ENCODE measurements at regions not wholly inside any gene's neighbourhood (a gene's known extent, or its start where the extent isn't known, plus 50 kb on each side); places are given as distances from the start of the nearest gene placed in this dataset.

- Histone ChIP-seq H4K8ac (ENCODE audit: low read depth in 2 of 2, low read length in 2 of 2) (no peak overlapping the region), H2AK5ac (ENCODE audit: low read depth, low read length) (no peak overlapping the region), H3K56ac (ENCODE audit: extremely low read depth, insufficient read depth, low read length) (no peak overlapping the region), H3K14ac (replicated peaks; ENCODE audit: low read depth, low read length) (no peak overlapping the region), H3K23ac (ENCODE audit: low read depth, low read length) (no peak overlapping the region), H3K18ac (ENCODE audit: low read depth, low read length) (no peak overlapping the region), H4K5ac (ENCODE audit: low read depth, low read length) (no peak overlapping the region), H3K27ac (ENCODE audit: insufficient read depth, low read length) (no peak overlapping the region), H2AFZ (replicated peaks; ENCODE audit: low read length, poor library complexity) (no peak overlapping the region), H3K9me1 (ENCODE audit: insufficient read depth, low read length) (no peaks in the 10 kb centered on the region), H2AK9ac (replicated peaks; ENCODE audit: low read depth, low read length, poor library complexity) (no peak overlapping the region), H2BK20ac (ENCODE audit: low read depth, low read length) (no peak overlapping the region), H3K9me3 (ENCODE audit: control insufficient read depth, insufficient read depth, low read length) (no peaks in the 10 kb centered on the region), H3K36me3 (ENCODE audit: control insufficient read depth, insufficient read depth, low read length) (no peaks in the 10 kb centered on the region), H3K4ac (ENCODE audit: low read depth, low read length) (no peak overlapping the region; the same call in 1 of the 2 replicates), H2BK15ac (ENCODE audit: low read depth, low read length) (no peak overlapping the region), H4K91ac (ENCODE audit: insufficient read depth, low read depth, low read length) (no peak overlapping the region), H3K4me1 (ENCODE audit: control insufficient read depth, insufficient read depth, low read length) (peaks cover 6% of the 10 kb centered on the region), H3K27me3 (ENCODE audit: control insufficient read depth, insufficient read depth, low read length) (no peaks in the 10 kb centered on the region), H3K4me2 (ENCODE audit: low read depth, low read length) (no peak overlapping the region), H3K79me1 (ENCODE audit: low read depth in 1 of 2, low read length in 2 of 2) (no peaks in the 10 kb centered on the region), H4K20me1 (ENCODE audit: insufficient read depth, low read length) (no peaks in the 10 kb centered on the region), H2BK5ac (ENCODE audit: low read depth, low read length, poor library complexity, severe bottlenecking) (no peak overlapping the region), H3K9ac (ENCODE audit: low read depth, low read length) (no peak overlapping the region), H2BK120ac (ENCODE audit: low read depth, low read length) (no peak overlapping the region), H3K4me3 (ENCODE audit: insufficient read depth, low read depth, low read length) (no peak overlapping the region)
- BruUV-seq (replicated peaks): no TSS peak
- ATAC-seq (ENCODE audit: low read depth): no peak
- dilution Hi-C loops (cut with HindIII; ENCODE audit: low sequenced_read_pairs, unreplicated experiment): no loop called here
- ChIA-PET POLR2A (ENCODE audit: unreplicated experiment) (no interaction called here), CTCF (interaction anchor here (0.6 kb wide), 1 partner anchor 168 kb away, joined by 4 read pairs; no protein-coding TSS in a partner anchor)
- no peak for DNase-seq
- WGBS, 2 experiments (ENCODE audit: extremely low coverage in 2 of 2, insufficient read length in 1 of 2): no CpG with 5 or more reads among the region's 1 CpG
- TF ChIP-seq, protein P1, sequence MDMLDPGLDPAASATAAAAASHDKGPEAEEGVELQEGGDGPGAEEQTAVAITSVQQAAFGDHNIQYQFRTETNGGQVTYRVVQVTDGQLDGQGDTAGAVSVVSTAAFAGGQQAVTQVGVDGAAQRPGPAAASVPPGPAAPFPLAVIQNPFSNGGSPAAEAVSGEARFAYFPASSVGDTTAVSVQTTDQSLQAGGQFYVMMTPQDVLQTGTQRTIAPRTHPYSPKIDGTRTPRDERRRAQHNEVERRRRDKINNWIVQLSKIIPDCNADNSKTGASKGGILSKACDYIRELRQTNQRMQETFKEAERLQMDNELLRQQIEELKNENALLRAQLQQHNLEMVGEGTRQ (IDR thresholded peaks at IDR 0.05; ENCODE audit: low read depth, low read length): no peak
- TF ChIP-seq MAZ (IDR thresholded peaks at IDR 0.05; ENCODE audit: borderline replicate concordance, low read depth, low read length) (no peak), POLR2A (IDR thresholded peaks at IDR 0.05; ENCODE audit: low read depth, low read length) (no peak), RAD21 (IDR thresholded peaks at IDR 0.05; ENCODE audit: low read length) (no peak), CEBPB (IDR thresholded peaks at IDR 0.05; ENCODE audit: low read depth, low read length) (no peak), SMC3 (IDR thresholded peaks at IDR 0.05; ENCODE audit: low read depth, low read length) (no peak), CHD1 (IDR thresholded peaks at IDR 0.05; ENCODE audit: low read depth, low read length) (no peak), RFX5 (IDR thresholded peaks at IDR 0.05; ENCODE audit: low read depth, low read length) (no peak)
- TF ChIP-seq, protein P2, sequence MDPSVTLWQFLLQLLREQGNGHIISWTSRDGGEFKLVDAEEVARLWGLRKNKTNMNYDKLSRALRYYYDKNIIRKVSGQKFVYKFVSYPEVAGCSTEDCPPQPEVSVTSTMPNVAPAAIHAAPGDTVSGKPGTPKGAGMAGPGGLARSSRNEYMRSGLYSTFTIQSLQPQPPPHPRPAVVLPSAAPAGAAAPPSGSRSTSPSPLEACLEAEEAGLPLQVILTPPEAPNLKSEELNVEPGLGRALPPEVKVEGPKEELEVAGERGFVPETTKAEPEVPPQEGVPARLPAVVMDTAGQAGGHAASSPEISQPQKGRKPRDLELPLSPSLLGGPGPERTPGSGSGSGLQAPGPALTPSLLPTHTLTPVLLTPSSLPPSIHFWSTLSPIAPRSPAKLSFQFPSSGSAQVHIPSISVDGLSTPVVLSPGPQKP (IDR thresholded peaks at IDR 0.05; ENCODE audit: borderline replicate concordance, low read depth, low read length): no peak
- in situ Hi-C loops (cut with MboI; ENCODE audit: low sequenced_read_pairs): no loop called here
- intact Hi-C loops (cut with micrococcal nuclease): no loop called here
These were observed 278.8 kb upstream of the GADL1 start for GRCh38 chr3:31173118-31173718.

Data from IMR-90 (cell line).